Inflammatory macrophage treated with lipopolysaccharide for 4 hours (primary cell): ENCODE measurements at regions not wholly inside any gene's neighbourhood (a gene's known extent, or its start where the extent isn't known, plus 50 kb on each side); places are given as distances from the start of the nearest gene placed in this dataset.

Experiments used
- DNase-seq: peaks from one replicate; pipeline ENCODE4 v3.0.0-alpha.2; 2020

GRCh38 chr11:62073061-62073460 is 50.8 kb upstream of the INCENP start:
- no peak for DNase-seq

- DNase-seq, result no peak
Observed at GRCh38 chr11:62071408-62071807, 52.4 kb upstream of the INCENP start.

- no peak for DNase-seq
Observed at GRCh38 chr11:62069986-62070919, 53.6 kb upstream of the INCENP start.

GRCh38 chr11:62069374-62069773 is 54.4 kb upstream of the INCENP start:
- DNase-seq, result no peak

- no peak for DNase-seq
Observed at GRCh38 chr11:62068730-62069129, 55.1 kb upstream of the INCENP start.

- DNase-seq, result no peak
Observed at GRCh38 chr11:62067741-62068140, 56.1 kb upstream of the INCENP start.

- no peak for DNase-seq
Observed at GRCh38 chr11:62064221-62064620, 59.6 kb upstream of the INCENP start.

GRCh38 chr11:62062223-62062861 is 61.5 kb upstream of the INCENP start:
- DNase-seq, result no peak

- DNase-seq, result no peak
Observed at GRCh38 chr11:62061356-62062222, 62.2 kb upstream of the INCENP start.

- DNase-seq, result no peak
Observed at GRCh38 chr11:62057069-62057468, 66.7 kb upstream of the INCENP start.

GRCh38 chr11:62055970-62056369 is 67.8 kb upstream of the INCENP start:
- DNase-seq, result no peak

GRCh38 chr11:62054484-62055121 is 69.2 kb upstream of the INCENP start:
- peak; percentile 67 for DNase-seq

- DNase-seq, result no peak
Observed at GRCh38 chr11:62054081-62054480, 69.7 kb upstream of the INCENP start.

- no peak for DNase-seq
Observed at GRCh38 chr11:62050716-62051115, 73.1 kb upstream of the INCENP start.

- no peak for DNase-seq
Observed at GRCh38 chr11:62048100-62048499, 75.7 kb upstream of the INCENP start.

GRCh38 chr11:62046568-62047100 is 77.2 kb upstream of the INCENP start:
- DNase-seq, result no peak

GRCh38 chr11:62044639-62045121 is 77.2 kb upstream of the FTH1 start:
- DNase-seq, result no peak

- DNase-seq, result no peak
Observed at GRCh38 chr11:62035293-62035692, 67.9 kb upstream of the FTH1 start.

GRCh38 chr11:62034036-62034338 is 66.6 kb upstream of the FTH1 start:
- no peak for DNase-seq

- DNase-seq, result peak; percentile 48
Observed at GRCh38 chr11:62033191-62034035, 66.0 kb upstream of the FTH1 start.

GRCh38 chr11:62030071-62030684 is 62.7 kb upstream of the FTH1 start:
- no peak for DNase-seq
